Right hindlimb (tissue), 1 donor: ENCODE measurements at regions not wholly inside any gene's neighbourhood (a gene's known extent, or its start where the extent isn't known, plus 50 kb on each side); places are given as distances from the start of the nearest gene placed in this dataset.
"Not testable (repeated sequence)": the region's sequence is repeated elsewhere in the genome, so short reads cannot be mapped to it uniquely, and the experiment has no call there.

Source experiments
- DNase-seq: peaks from one replicate; pipeline ENCODE4 v3.0.0-alpha.2; 2018

GRCh38 chr2:44051593-44052347 is 56.0 kb upstream of the LRPPRC start:
- no peak for DNase-seq

- no peak for DNase-seq
Observed at GRCh38 chr2:44052584-44052983, 56.8 kb upstream of the LRPPRC start.

GRCh38 chr2:44053052-44053451 is 57.3 kb upstream of the LRPPRC start:
- DNase-seq, result no peak

GRCh38 chr2:44053456-44053855 is 57.7 kb upstream of the LRPPRC start:
- no peak for DNase-seq

GRCh38 chr2:44055229-44055628 is 59.4 kb upstream of the LRPPRC start:
- no peak for DNase-seq

GRCh38 chr2:44055664-44056063 is 59.9 kb upstream of the LRPPRC start:
- no peak for DNase-seq

GRCh38 chr2:44056947-44057346 is 61.2 kb upstream of the LRPPRC start:
- no peak for DNase-seq

- not testable (repeated sequence) for DNase-seq
Observed at GRCh38 chr2:44060286-44060685, 64.5 kb upstream of the LRPPRC start.

- DNase-seq, result no peak
Observed at GRCh38 chr2:44060990-44061389, 65.2 kb upstream of the LRPPRC start.

GRCh38 chr2:44061469-44061868 is 65.7 kb upstream of the LRPPRC start:
- DNase-seq, result no peak

GRCh38 chr2:44061876-44062275 is 66.1 kb upstream of the LRPPRC start:
- no peak for DNase-seq

- DNase-seq, result no peak
Observed at GRCh38 chr2:44063033-44063432, 67.2 kb upstream of the LRPPRC start.

- DNase-seq, result not testable (repeated sequence)
Observed at GRCh38 chr2:44064281-44064680, 68.5 kb upstream of the LRPPRC start.

GRCh38 chr2:44067012-44067790 is 71.4 kb upstream of the LRPPRC start:
- DNase-seq, result not testable (repeated sequence)

- not testable (repeated sequence) for DNase-seq
Observed at GRCh38 chr2:44067791-44068181, 72.0 kb upstream of the LRPPRC start.

- DNase-seq, result no peak
Observed at GRCh38 chr2:44071454-44072046, 75.8 kb upstream of the LRPPRC start.

- DNase-seq, result not testable (repeated sequence)
Observed at GRCh38 chr2:44073667-44074066, 77.9 kb upstream of the LRPPRC start.

- not testable (repeated sequence) for DNase-seq
Observed at GRCh38 chr2:44074795-44075194, 79.0 kb upstream of the LRPPRC start.

- DNase-seq, result no peak
Observed at GRCh38 chr2:44075541-44075940, 79.8 kb upstream of the LRPPRC start.

- no peak for DNase-seq
Observed at GRCh38 chr2:44077942-44078511, 82.2 kb upstream of the LRPPRC start.

GRCh38 chr2:44079686-44080085 is 83.9 kb upstream of the LRPPRC start:
- DNase-seq, result no peak

GRCh38 chr2:44083054-44083453 is 85.6 kb upstream of the PPM1B start:
- no peak for DNase-seq

GRCh38 chr2:44084850-44085249 is 83.8 kb upstream of the PPM1B start:
- DNase-seq, result no peak

GRCh38 chr2:44086629-44087028 is 82.0 kb upstream of the PPM1B start:
- no peak for DNase-seq
